Loucy (cell line): ENCODE measurements at regions not wholly inside any gene's neighbourhood (a gene's known extent, or its start where the extent isn't known, plus 50 kb on each side); places are given as distances from the start of the nearest gene placed in this dataset.

Experiments
- EZH2phosphoT487 ChIP-seq: fragments of 200-600 bp; IDR thresholded peaks from 2 replicates; pipeline ENCODE4 v1.6.1; 2018; ENCODE audit warnings: antibody characterized with exemption, mild to moderate bottlenecking, moderate library complexity, borderline replicate concordance
- TF ChIP-seq, protein P1 (sequence below): fragments of 200-600 bp; sonication (generic); conservative IDR thresholded peaks from 2 replicates; pipeline ENCODE4 v1.5.1; 2014; ENCODE audit warnings: mild to moderate bottlenecking, antibody characterized with exemption, low read length

GRCh38 chr13:40109351-40109844 lies 453.9 kb downstream of the COG6 start:
- TF ChIP-seq EZH2phosphoT487 = no peak
- TF ChIP-seq, protein P1, sequence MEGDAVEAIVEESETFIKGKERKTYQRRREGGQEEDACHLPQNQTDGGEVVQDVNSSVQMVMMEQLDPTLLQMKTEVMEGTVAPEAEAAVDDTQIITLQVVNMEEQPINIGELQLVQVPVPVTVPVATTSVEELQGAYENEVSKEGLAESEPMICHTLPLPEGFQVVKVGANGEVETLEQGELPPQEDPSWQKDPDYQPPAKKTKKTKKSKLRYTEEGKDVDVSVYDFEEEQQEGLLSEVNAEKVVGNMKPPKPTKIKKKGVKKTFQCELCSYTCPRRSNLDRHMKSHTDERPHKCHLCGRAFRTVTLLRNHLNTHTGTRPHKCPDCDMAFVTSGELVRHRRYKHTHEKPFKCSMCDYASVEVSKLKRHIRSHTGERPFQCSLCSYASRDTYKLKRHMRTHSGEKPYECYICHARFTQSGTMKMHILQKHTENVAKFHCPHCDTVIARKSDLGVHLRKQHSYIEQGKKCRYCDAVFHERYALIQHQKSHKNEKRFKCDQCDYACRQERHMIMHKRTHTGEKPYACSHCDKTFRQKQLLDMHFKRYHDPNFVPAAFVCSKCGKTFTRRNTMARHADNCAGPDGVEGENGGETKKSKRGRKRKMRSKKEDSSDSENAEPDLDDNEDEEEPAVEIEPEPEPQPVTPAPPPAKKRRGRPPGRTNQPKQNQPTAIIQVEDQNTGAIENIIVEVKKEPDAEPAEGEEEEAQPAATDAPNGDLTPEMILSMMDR = no peak
